ENCODE measurements at regions not wholly inside any gene's neighbourhood (a gene's known extent, or its start where the extent isn't known, plus 50 kb on each side); places are given as distances from the start of the nearest gene placed in this dataset.
"Not testable (repeated sequence)": the region's sequence is repeated elsewhere in the genome, so short reads cannot be mapped to it uniquely, and the experiment has no call there.

GRCh38 chr5:130996720-130997119 is 168.3 kb downstream of the HINT1 start:
- H3K4me3 ChIP-seq (ENCODE audit: low read depth in 1 of 2, low read length in 2 of 2); H3K27ac ChIP-seq (ENCODE audit: low read depth, low read length); H3K4me1 ChIP-seq (ENCODE audit: insufficient read depth, low read length); H3K27me3 ChIP-seq (ENCODE audit: control insufficient read depth in 1 of 2, insufficient read depth in 2 of 2, low read length in 2 of 2); H3K9me3 ChIP-seq (ENCODE audit: low read length); H3K9ac ChIP-seq (ENCODE audit: low read length); H3K36me3 ChIP-seq (ENCODE audit: insufficient read depth, low read length): not testable (repeated sequence)

GRCh38 chr5:130995851-130996250 is 169.2 kb downstream of the HINT1 start:
- Histone ChIP-seq H3K4me1 (ENCODE audit: insufficient read depth, low read length) (no peaks in the 10 kb centered on the region), H3K27ac (ENCODE audit: low read depth, low read length) (no peak overlapping the region), H3K36me3 (ENCODE audit: insufficient read depth, low read length) (no peaks in the 10 kb centered on the region), H3K27me3 (ENCODE audit: control insufficient read depth in 1 of 2, insufficient read depth in 2 of 2, low read length in 2 of 2) (no peaks in the 10 kb centered on the region), H3K4me3 (ENCODE audit: low read depth in 1 of 2, low read length in 2 of 2) (no peak overlapping the region), H3K9ac (ENCODE audit: low read length) (no peak overlapping the region), H3K9me3 (ENCODE audit: low read length) (no peaks in the 10 kb centered on the region)

- H3K9me3 ChIP-seq (ENCODE audit: low read length) = no peaks in the 10 kb centered on the region
- H3K4me3 ChIP-seq (ENCODE audit: low read depth in 1 of 2, low read length in 2 of 2) = no peak overlapping the region
- H3K36me3 ChIP-seq (ENCODE audit: insufficient read depth, low read length) = no peaks in the 10 kb centered on the region
- H3K27ac ChIP-seq (ENCODE audit: low read depth, low read length) = no peak overlapping the region
- H3K9ac ChIP-seq (ENCODE audit: low read length) = no peak overlapping the region
- H3K4me1 ChIP-seq (ENCODE audit: insufficient read depth, low read length) = no peaks in the 10 kb centered on the region
- no peaks in the 10 kb centered on the region for H3K27me3 ChIP-seq (ENCODE audit: control insufficient read depth in 1 of 2, insufficient read depth in 2 of 2, low read length in 2 of 2)
These were observed 169.9 kb downstream of the HINT1 start for GRCh38 chr5:130995254-130995515.

- Histone ChIP-seq H3K9ac (ENCODE audit: low read length) (no peak overlapping the region), H3K4me1 (ENCODE audit: insufficient read depth, low read length) (no peaks in the 10 kb centered on the region), H3K9me3 (ENCODE audit: low read length) (no peaks in the 10 kb centered on the region), H3K27me3 (ENCODE audit: control insufficient read depth in 1 of 2, insufficient read depth in 2 of 2, low read length in 2 of 2) (no peaks in the 10 kb centered on the region), H3K36me3 (ENCODE audit: insufficient read depth, low read length) (no peaks in the 10 kb centered on the region), H3K27ac (ENCODE audit: low read depth, low read length) (no peak overlapping the region), H3K4me3 (ENCODE audit: low read depth in 1 of 2, low read length in 2 of 2) (no peak overlapping the region)
These were observed 170.4 kb downstream of the HINT1 start for GRCh38 chr5:130994496-130995253.

- Histone ChIP-seq H3K27me3 (ENCODE audit: control insufficient read depth in 1 of 2, insufficient read depth in 2 of 2, low read length in 2 of 2) (no peaks in the 10 kb centered on the region), H3K4me3 (ENCODE audit: low read depth in 1 of 2, low read length in 2 of 2) (no peak overlapping the region), H3K9me3 (ENCODE audit: low read length) (no peaks in the 10 kb centered on the region), H3K9ac (ENCODE audit: low read length) (no peak overlapping the region), H3K4me1 (ENCODE audit: insufficient read depth, low read length) (no peaks in the 10 kb centered on the region), H3K27ac (ENCODE audit: low read depth, low read length) (no peak overlapping the region), H3K36me3 (ENCODE audit: insufficient read depth, low read length) (no peaks in the 10 kb centered on the region)
These were observed 172.4 kb downstream of the HINT1 start for GRCh38 chr5:130992621-130993020.

- no peaks in the 10 kb centered on the region for H3K4me1 ChIP-seq (ENCODE audit: insufficient read depth, low read length)
- no peaks in the 10 kb centered on the region for H3K27me3 ChIP-seq (ENCODE audit: control insufficient read depth in 1 of 2, insufficient read depth in 2 of 2, low read length in 2 of 2)
- no peaks in the 10 kb centered on the region for H3K9me3 ChIP-seq (ENCODE audit: low read length)
- no peak overlapping the region for H3K9ac ChIP-seq (ENCODE audit: low read length)
- no peak overlapping the region for H3K4me3 ChIP-seq (ENCODE audit: low read depth in 1 of 2, low read length in 2 of 2)
- H3K36me3 ChIP-seq (ENCODE audit: insufficient read depth, low read length) = no peaks in the 10 kb centered on the region
- no peak overlapping the region for H3K27ac ChIP-seq (ENCODE audit: low read depth, low read length)
These were observed 173.0 kb downstream of the HINT1 start for GRCh38 chr5:130992095-130992494.

- no peaks in the 10 kb centered on the region for H3K4me1 ChIP-seq (ENCODE audit: insufficient read depth, low read length)
These were observed 179.3 kb downstream of the HINT1 start for GRCh38 chr5:130985776-130986175.

GRCh38 chr5:130981663-130982062 is 183.4 kb downstream of the HINT1 start:
- Histone ChIP-seq H3K27me3 (ENCODE audit: control insufficient read depth in 1 of 2, insufficient read depth in 2 of 2, low read length in 2 of 2) (no peaks in the 10 kb centered on the region), H3K27ac (ENCODE audit: low read depth, low read length) (no peak overlapping the region), H3K4me3 (ENCODE audit: low read depth in 1 of 2, low read length in 2 of 2) (no peak overlapping the region), H3K4me1 (ENCODE audit: insufficient read depth, low read length) (no peaks in the 10 kb centered on the region), H3K9me3 (ENCODE audit: low read length) (no peaks in the 10 kb centered on the region), H3K36me3 (ENCODE audit: insufficient read depth, low read length) (no peaks in the 10 kb centered on the region), H3K9ac (ENCODE audit: low read length) (no peak overlapping the region)

More at GRCh38 chr5:130985776-130986175, 179.3 kb downstream of the HINT1 start:
- no peaks in the 10 kb centered on the region for H3K36me3 ChIP-seq (ENCODE audit: insufficient read depth, low read length)
- no peak overlapping the region for H3K27ac ChIP-seq (ENCODE audit: low read depth, low read length)
- no peak overlapping the region for H3K9ac ChIP-seq (ENCODE audit: low read length)
- H3K27me3 ChIP-seq (ENCODE audit: control insufficient read depth in 1 of 2, insufficient read depth in 2 of 2, low read length in 2 of 2) = no peaks in the 10 kb centered on the region
- H3K9me3 ChIP-seq (ENCODE audit: low read length) = no peaks in the 10 kb centered on the region
- no peak overlapping the region for H3K4me3 ChIP-seq (ENCODE audit: low read depth in 1 of 2, low read length in 2 of 2)

- Histone ChIP-seq H3K36me3 (ENCODE audit: insufficient read depth, low read length) (no peaks in the 10 kb centered on the region), H3K4me1 (ENCODE audit: insufficient read depth, low read length) (no peaks in the 10 kb centered on the region), H3K9me3 (ENCODE audit: low read length) (no peaks in the 10 kb centered on the region), H3K4me3 (ENCODE audit: low read depth in 1 of 2, low read length in 2 of 2) (no peak overlapping the region), H3K9ac (ENCODE audit: low read length) (no peak overlapping the region), H3K27ac (ENCODE audit: low read depth, low read length) (no peak overlapping the region), H3K27me3 (ENCODE audit: control insufficient read depth in 1 of 2, insufficient read depth in 2 of 2, low read length in 2 of 2) (no peaks in the 10 kb centered on the region)
These were observed 186.6 kb downstream of the HINT1 start for GRCh38 chr5:130978475-130978874.

- no peaks in the 10 kb centered on the region for H3K27me3 ChIP-seq (ENCODE audit: control insufficient read depth in 1 of 2, insufficient read depth in 2 of 2, low read length in 2 of 2)
- H3K27ac ChIP-seq (ENCODE audit: low read depth, low read length) = no peak overlapping the region
- no peak overlapping the region for H3K9ac ChIP-seq (ENCODE audit: low read length)
These were observed 188.6 kb downstream of the HINT1 start for GRCh38 chr5:130976493-130976892.

DNA sequence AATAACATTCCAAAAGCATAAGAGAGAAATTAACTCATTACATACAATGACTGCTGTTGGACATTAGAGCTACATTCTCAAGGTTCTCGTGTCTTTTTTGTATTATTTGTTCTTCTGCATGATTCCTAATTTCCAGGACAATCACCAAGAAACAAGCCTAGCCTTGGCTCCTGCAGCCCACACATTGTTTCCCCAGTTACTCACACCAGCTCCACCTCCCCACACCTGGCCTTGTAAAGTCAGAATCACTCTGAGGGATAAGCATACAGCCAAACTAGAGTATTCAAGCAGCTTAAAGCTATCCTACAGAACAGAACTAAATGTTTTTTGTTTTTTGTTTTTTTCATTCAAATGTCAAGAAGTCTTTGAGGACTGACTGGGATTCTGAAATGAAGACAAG is 189.2 kb downstream of the HINT1 start:
- H3K9me3 ChIP-seq (ENCODE audit: low read length) = no peaks in the 10 kb centered on the region
- H3K9ac ChIP-seq (ENCODE audit: low read length) = no peak overlapping the region
- H3K36me3 ChIP-seq (ENCODE audit: insufficient read depth, low read length) = no peaks in the 10 kb centered on the region
- H3K4me1 ChIP-seq (ENCODE audit: insufficient read depth, low read length) = no peaks in the 10 kb centered on the region
- no peaks in the 10 kb centered on the region for H3K27me3 ChIP-seq (ENCODE audit: control insufficient read depth in 1 of 2, insufficient read depth in 2 of 2, low read length in 2 of 2)
- H3K4me3 ChIP-seq (ENCODE audit: low read depth in 1 of 2, low read length in 2 of 2) = no peak overlapping the region
- H3K27ac ChIP-seq (ENCODE audit: low read depth, low read length) = no peak overlapping the region

More at GRCh38 chr5:130976493-130976892, 188.6 kb downstream of the HINT1 start:
- Histone ChIP-seq H3K4me1 (ENCODE audit: insufficient read depth, low read length) (no peaks in the 10 kb centered on the region), H3K36me3 (ENCODE audit: insufficient read depth, low read length) (no peaks in the 10 kb centered on the region), H3K9me3 (ENCODE audit: low read length) (no peaks in the 10 kb centered on the region), H3K4me3 (ENCODE audit: low read depth in 1 of 2, low read length in 2 of 2) (no peak overlapping the region)

DNA sequence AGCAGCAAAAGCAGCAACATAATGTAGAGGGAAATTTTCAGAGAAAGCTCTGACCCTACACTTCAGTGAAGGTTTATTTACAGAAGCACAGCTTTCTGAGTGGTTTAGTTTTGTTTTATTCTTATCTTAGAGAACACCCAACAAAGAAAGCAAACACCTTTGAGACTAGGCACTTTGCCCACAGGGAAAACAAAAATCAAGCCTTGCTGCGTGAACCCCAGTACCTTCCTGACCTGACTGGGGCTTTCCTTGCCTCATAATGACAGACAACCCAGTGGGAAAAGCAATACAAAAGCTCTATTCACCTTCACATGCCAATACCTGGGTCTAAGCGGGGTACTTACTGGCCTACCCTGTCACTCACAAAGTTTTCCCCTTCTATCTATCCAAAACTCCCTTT is 189.8 kb downstream of the HINT1 start:
- no peak overlapping the region for H3K4me3 ChIP-seq (ENCODE audit: low read depth in 1 of 2, low read length in 2 of 2)
- no peak overlapping the region for H3K9ac ChIP-seq (ENCODE audit: low read length)
- no peaks in the 10 kb centered on the region for H3K4me1 ChIP-seq (ENCODE audit: insufficient read depth, low read length)
- H3K27me3 ChIP-seq (ENCODE audit: control insufficient read depth in 1 of 2, insufficient read depth in 2 of 2, low read length in 2 of 2) = no peaks in the 10 kb centered on the region
- H3K27ac ChIP-seq (ENCODE audit: low read depth, low read length) = no peak overlapping the region
- no peaks in the 10 kb centered on the region for H3K9me3 ChIP-seq (ENCODE audit: low read length)
- H3K36me3 ChIP-seq (ENCODE audit: insufficient read depth, low read length) = no peaks in the 10 kb centered on the region

Measured in muscle layer of colon (tissue), 2 donors.